ENCODE measurements at regions not wholly inside any gene's neighbourhood (a gene's known extent, or its start where the extent isn't known, plus 50 kb on each side); places are given as distances from the start of the nearest gene placed in this dataset.
"Not testable (repeated sequence)": the region's sequence is repeated elsewhere in the genome, so short reads cannot be mapped to it uniquely, and the experiment has no call there.

DNA sequence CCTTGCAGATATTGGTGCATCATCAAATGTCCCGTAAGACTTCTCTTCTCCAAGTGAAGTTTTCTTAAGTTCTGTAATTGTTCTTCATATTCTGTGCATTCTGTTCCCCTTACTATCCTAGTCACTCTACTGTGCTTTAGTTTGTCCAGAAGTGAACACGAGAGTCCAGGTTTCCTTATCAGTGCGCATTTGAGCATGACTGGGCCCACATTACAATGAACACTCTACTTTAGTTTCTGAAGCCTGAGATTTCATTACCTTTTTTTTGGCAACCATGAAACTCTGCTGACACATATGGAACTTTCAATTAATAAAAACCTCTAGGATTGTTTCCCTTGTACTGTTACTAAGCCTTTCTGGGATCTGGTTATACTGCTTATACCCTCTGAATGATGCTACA lies 270.0 kb downstream of the KCNRG start:
- no peak for DNase-seq
- Histone ChIP-seq H3K36me3 (no peaks in the 10 kb centered on the region), H3K4me3 (ENCODE audit: low read depth, low read length) (no peak overlapping the region), H3K27me3 (no peaks in the 10 kb centered on the region), H3K9me3 (no peaks in the 10 kb centered on the region), H3K4me1 (no peaks in the 10 kb centered on the region)
- TF ChIP-seq, protein P1, sequence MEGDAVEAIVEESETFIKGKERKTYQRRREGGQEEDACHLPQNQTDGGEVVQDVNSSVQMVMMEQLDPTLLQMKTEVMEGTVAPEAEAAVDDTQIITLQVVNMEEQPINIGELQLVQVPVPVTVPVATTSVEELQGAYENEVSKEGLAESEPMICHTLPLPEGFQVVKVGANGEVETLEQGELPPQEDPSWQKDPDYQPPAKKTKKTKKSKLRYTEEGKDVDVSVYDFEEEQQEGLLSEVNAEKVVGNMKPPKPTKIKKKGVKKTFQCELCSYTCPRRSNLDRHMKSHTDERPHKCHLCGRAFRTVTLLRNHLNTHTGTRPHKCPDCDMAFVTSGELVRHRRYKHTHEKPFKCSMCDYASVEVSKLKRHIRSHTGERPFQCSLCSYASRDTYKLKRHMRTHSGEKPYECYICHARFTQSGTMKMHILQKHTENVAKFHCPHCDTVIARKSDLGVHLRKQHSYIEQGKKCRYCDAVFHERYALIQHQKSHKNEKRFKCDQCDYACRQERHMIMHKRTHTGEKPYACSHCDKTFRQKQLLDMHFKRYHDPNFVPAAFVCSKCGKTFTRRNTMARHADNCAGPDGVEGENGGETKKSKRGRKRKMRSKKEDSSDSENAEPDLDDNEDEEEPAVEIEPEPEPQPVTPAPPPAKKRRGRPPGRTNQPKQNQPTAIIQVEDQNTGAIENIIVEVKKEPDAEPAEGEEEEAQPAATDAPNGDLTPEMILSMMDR (IDR thresholded peaks at IDR 0.05; ENCODE audit: low read depth, low read length): no peak

DNA sequence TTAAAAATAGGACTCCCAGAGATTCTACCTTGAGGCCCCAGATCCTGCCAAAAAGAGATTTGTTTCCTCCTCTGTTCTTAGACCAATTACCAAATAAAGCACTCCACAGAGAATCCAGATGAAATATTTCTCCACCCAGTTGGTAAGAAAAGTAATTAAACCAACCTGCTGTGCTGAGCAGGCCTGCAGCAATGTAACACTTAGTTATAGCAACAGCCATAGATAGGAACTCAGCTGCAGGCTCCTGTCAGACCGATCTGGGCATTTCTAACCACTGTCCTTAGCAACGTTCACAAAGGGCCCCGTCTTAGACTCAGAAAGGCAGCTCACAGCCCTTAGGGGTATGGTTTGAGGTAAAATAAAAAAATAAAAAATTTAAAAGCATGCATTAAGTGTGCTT lies 271.1 kb downstream of the KCNRG start:
- no peaks in the 10 kb centered on the region for H3K4me1 ChIP-seq
- H3K9me3 ChIP-seq: no peaks in the 10 kb centered on the region
- TF ChIP-seq, protein P1 (IDR thresholded peaks at IDR 0.05; ENCODE audit: low read depth, low read length): no peak
- no peak for DNase-seq
- no peaks in the 10 kb centered on the region for H3K27me3 ChIP-seq
- no peaks in the 10 kb centered on the region for H3K36me3 ChIP-seq
- H3K4me3 ChIP-seq (ENCODE audit: low read depth, low read length): no peak overlapping the region

DNA sequence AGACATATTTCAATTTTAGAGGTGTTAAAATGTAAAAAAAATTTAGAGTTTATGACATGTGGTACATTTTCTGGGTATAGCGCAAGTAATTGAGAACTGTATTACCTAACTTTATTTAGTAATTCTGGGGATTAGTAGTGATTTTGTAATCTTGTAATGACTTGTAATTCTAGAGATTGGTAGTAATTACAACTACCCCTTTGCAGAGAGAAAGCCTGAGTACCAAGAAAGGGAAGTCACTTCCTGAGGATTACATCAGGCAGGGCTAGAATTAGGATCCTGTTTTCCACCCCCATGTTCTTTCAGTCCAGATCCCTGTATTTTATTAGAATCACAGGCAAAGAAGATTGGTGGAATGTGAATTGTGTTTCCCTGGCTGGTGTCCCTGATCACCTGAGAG lies 274.9 kb downstream of the KCNRG start:
- no peaks in the 10 kb centered on the region for H3K27me3 ChIP-seq
- H3K4me1 ChIP-seq: no peaks in the 10 kb centered on the region
- no peak overlapping the region for H3K4me3 ChIP-seq (ENCODE audit: low read depth, low read length)
- H3K9me3 ChIP-seq: no peaks in the 10 kb centered on the region
- no peaks in the 10 kb centered on the region for H3K36me3 ChIP-seq
- no peak for DNase-seq
- TF ChIP-seq, protein P1 (IDR thresholded peaks at IDR 0.05; ENCODE audit: low read depth, low read length): no peak

DNA sequence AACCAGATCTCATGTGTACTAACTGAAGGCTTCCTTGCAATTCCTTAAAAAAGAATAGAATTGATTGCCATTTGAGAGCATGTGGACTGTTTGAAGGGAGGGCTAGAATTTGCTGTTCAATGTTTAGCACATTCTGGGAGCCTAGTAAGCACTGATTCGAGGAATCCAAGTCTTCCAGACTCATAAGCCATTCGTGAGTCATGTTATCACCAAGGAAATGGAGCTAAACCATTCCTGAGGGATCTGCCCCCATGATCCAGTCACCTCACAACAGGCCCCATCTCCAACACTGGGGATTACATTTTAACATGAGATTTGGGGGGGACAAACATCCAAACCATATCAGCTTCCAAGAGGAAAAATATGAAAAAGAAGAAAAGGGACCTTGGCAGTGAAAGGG lies 276.4 kb downstream of the KCNRG start:
- Histone ChIP-seq H3K4me3 (ENCODE audit: low read depth, low read length) (no peak overlapping the region), H3K4me1 (no peaks in the 10 kb centered on the region), H3K36me3 (no peaks in the 10 kb centered on the region), H3K27me3 (no peaks in the 10 kb centered on the region), H3K9me3 (no peaks in the 10 kb centered on the region)
- no peak for DNase-seq
- TF ChIP-seq, protein P1 (IDR thresholded peaks at IDR 0.05; ENCODE audit: low read depth, low read length): no peak

DNA sequence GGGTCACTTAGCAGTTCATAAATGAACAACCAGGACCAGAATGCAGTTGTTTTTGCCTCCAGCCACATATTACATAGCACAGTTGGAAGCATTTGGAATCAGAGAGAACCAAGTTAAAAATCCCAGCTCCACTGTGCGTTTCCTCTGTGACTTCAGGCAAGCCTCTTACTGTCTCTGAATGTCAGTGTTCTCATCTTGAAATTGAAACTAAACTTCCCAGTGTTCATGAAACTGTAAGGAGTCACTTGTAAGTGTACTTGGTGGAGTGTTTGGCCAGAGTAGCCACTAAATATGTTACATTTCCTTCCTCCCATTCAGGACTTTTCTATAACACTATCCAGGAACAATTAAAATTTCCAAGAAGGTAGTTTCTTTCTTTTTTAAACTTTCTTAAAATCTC lies 276.8 kb downstream of the KCNRG start:
- Histone ChIP-seq H3K36me3 (no peaks in the 10 kb centered on the region), H3K27me3 (no peaks in the 10 kb centered on the region), H3K9me3 (no peaks in the 10 kb centered on the region), H3K4me1 (no peaks in the 10 kb centered on the region), H3K4me3 (ENCODE audit: low read depth, low read length) (no peak overlapping the region)
- DNase-seq: no peak
- TF ChIP-seq, protein P1 (IDR thresholded peaks at IDR 0.05; ENCODE audit: low read depth, low read length): no peak

DNA sequence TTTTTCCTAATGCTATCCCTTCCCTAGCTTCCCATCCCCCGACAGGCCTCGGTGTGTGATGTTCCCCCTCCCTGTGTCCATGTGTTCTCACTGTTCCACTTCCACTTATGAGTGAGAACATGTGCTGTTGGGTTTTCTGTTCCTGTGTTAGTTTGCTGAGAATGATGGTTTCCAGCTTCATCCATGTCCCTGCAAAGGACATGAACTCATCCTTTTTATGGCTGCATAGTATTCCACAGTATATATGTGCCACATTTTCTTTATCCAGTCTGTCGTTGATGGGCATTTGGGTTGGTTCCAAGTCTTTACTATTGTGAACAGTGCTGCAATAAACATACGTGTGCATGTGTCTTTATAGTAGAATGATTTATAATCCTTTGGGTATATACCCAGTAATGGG lies 279.2 kb downstream of the KCNRG start:
- DNase-seq, H3K27me3 ChIP-seq: not testable (repeated sequence)

More for the DNA sequence above, 279.2 kb downstream of the KCNRG start:
- not testable (repeated sequence) for H3K9me3 ChIP-seq; H3K4me1 ChIP-seq; H3K4me3 ChIP-seq (ENCODE audit: low read depth, low read length); H3K36me3 ChIP-seq
